22Rv1 (cell line): ENCODE measurements at regions not wholly inside any gene's neighbourhood (a gene's known extent, or its start where the extent isn't known, plus 50 kb on each side); places are given as distances from the start of the nearest gene placed in this dataset.
"Not testable (repeated sequence)": the region's sequence is repeated elsewhere in the genome, so short reads cannot be mapped to it uniquely, and the experiment has no call there.

Experiments used
- H3K27ac ChIP-seq: fragments of 450-650 bp; 2 replicates; pipeline ENCODE4 v1.5.1; 2017
- ZFX ChIP-seq: fragments of 450-650 bp; IDR thresholded peaks from 2 replicates; pipeline ENCODE4 v1.6.1; 2017; ENCODE audit warnings: antibody characterized with exemption, borderline replicate concordance
- TF ChIP-seq, protein P1 (sequence below): fragments of 450-650 bp; IDR thresholded peaks from 2 replicates; pipeline ENCODE4 v1.5.1; 2017; ENCODE audit warnings: mild to moderate bottlenecking

DNA sequence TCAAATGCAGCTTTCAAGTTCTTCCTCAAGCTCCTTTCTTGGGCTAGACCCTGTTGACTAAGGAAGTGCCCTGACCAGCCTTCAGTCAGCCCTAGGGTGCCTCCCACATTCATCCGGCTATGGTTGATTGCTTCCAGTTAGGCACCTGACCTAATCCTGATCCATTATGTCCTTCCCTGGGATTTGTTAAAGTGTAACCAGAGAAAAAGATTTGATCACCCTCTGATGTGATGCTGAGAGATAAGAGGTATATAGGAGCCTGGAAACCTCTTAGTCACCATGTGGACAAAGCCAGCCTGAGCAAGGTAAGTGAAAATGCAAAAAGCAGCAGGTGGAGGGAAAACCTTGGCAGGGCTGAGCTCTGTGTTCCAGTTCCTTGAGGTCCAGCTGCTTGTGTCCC, 178.8 kb upstream of the ERCC6L2 start:
- TF ChIP-seq ZFX = no peak
- TF ChIP-seq, protein P1, sequence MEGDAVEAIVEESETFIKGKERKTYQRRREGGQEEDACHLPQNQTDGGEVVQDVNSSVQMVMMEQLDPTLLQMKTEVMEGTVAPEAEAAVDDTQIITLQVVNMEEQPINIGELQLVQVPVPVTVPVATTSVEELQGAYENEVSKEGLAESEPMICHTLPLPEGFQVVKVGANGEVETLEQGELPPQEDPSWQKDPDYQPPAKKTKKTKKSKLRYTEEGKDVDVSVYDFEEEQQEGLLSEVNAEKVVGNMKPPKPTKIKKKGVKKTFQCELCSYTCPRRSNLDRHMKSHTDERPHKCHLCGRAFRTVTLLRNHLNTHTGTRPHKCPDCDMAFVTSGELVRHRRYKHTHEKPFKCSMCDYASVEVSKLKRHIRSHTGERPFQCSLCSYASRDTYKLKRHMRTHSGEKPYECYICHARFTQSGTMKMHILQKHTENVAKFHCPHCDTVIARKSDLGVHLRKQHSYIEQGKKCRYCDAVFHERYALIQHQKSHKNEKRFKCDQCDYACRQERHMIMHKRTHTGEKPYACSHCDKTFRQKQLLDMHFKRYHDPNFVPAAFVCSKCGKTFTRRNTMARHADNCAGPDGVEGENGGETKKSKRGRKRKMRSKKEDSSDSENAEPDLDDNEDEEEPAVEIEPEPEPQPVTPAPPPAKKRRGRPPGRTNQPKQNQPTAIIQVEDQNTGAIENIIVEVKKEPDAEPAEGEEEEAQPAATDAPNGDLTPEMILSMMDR = no peak
- H3K27ac ChIP-seq = peak overlapping the region; percentile 17; the same call in 1 of the 2 replicates

DNA sequence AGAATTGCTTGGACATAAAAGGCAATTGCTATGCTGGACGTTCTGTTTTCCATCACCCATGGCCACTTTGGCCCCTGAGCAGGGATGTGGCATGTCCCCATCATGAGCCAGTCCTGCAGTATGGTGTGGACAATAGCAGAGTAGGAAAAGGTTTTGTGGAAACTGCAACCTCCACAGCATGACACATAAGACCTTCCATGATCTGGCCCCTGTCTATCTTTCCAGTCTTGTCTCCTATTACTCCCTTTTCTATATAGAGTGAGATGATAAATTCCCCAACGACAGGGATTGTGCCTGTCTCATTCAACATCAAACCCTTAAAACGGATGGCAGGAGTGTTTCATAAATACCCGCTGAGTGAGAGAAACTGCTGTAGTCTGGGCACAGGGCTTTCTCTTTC, 174.7 kb upstream of the PTCH1 start:
- TF ChIP-seq, protein P1 = no peak
- TF ChIP-seq ZFX = no peak
- no peak overlapping the region for H3K27ac ChIP-seq

DNA sequence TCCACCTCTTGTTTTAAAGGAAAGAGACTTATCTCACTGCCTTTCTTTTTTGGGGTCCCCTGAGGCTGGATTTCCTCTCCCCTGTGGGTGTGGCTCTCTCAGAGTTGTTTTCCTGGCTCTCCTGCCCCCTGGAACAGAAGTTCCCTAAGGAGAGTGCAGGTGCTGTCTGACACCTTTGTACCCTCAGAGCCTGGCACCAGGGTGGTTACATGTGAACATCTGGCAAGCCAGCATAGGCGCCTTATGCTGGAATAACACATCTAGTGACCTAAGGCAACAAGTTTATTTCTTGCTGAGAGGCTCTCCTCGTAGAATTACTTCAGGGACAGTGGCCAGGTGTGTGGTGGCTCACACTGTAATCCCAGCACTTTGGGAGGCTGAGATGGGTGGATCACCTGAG, 172.9 kb upstream of the PTCH1 start:
- TF ChIP-seq, protein P1 = no peak
- no peak for TF ChIP-seq ZFX
- H3K27ac ChIP-seq = no peak overlapping the region

DNA sequence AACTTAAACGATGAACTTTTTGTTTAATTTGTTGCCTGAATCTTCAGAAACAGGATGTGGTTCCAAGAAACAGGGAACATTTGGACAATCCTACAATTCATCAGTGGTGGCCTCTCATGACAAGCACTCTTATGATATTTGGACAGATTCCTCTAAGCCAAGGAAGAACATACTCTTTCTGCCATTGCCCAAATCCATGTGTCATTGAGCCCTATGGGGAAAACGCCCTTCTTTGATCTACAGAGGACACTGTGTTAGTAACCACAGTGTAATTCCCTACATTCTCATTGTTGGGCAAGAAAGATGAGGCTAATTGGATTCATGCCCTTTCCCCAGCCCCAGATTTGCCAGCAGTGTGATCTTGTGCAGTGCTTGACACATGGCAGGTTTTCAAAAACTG, 167.7 kb upstream of the PTCH1 start:
- TF ChIP-seq, protein P1 = no peak
- TF ChIP-seq ZFX = no peak

DNA sequence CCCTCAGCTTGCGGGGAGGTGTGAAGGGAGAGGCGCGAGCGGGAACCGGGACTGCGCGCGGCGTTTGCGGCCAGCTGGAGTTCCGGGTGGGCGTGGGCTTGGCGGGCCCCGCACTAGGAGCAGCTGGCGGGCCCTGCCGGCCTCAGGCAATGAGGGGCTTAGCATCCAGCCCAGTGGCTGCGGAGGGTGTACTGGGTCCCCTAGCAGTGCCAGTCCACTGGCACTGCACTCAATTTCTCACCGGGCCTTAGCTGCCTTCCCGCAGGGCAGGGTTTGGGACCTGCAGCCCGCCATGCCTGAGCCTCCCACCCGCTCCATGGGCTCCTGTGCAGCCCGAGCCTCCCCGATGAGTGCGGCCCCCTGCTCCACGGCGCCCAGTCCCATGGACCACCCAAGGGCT, 163.5 kb upstream of the PTCH1 start:
- H3K27ac ChIP-seq = not testable (repeated sequence)

More for the DNA sequence above, 167.7 kb upstream of the PTCH1 start:
- H3K27ac ChIP-seq = peak overlapping the region; percentile 72

DNA sequence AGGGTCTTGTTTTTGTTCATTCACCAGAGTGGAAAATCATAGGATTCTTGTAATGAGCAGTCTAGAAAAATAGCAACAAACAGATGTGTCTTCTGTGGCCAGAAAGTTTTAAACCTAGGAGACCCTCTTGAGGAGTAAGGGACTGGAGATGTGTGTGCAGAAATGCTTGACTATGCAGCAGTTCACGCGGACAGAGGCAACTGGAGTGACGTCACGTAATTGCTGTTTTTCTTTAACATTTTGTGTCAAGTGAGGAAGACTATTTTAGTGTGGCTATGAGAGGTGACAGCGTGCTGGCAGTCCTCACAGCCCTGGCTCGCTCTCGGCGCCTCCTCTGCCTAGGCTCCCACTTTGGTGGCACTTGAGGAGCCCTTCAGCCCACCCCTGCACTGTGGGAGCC, 163.1 kb upstream of the PTCH1 start:
- TF ChIP-seq ZFX = no peak
- TF ChIP-seq, protein P1 = no peak
- no peak overlapping the region for H3K27ac ChIP-seq

DNA sequence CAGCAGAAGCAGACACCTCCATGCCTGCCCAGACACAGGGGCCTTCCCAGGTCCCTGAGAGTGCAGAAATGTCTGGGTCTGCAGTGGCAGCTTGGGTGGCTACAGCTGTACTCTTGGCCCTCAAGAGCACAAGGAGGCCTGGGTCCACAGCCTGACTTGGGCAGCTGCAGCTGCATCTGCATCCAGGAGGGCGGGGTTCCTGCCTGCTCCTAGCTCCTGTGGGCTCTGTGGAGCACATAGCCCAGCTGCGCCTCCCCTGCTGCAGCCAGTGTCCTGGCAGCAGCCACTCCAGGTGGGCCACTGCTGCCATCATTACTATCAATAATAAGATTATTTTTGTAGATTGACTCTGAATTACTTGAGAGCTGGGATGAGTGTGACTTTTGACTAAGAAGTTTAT, 162.0 kb upstream of the PTCH1 start:
- H3K27ac ChIP-seq = no peak overlapping the region
- no peak for TF ChIP-seq ZFX
- TF ChIP-seq, protein P1 = no peak

DNA sequence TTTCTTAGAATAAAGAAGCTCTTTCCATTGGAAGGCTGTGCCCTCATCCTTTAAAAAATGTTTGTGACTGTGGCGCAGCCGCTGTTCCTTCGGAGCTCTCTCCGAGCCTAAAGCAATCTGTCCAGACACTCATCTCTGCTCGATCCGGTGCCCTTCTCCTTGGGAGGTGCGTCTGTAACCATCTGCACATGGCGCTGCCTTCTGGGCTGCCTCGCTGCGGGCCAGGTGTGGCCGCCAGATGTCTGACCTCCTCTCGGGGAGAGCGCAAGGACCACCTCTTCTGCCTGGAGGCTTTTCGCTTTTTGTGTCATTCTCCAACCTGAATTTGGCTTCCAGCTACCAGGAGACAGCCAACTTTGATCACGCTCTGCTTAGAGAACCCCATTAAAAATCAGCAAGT, 153.4 kb upstream of the PTCH1 start:
- no peak for TF ChIP-seq ZFX
- TF ChIP-seq, protein P1 = no peak
- no peak overlapping the region for H3K27ac ChIP-seq
